Ecto neural progenitor cell (in vitro differentiated cells): ENCODE measurements at regions not wholly inside any gene's neighbourhood (a gene's known extent, or its start where the extent isn't known, plus 50 kb on each side); places are given as distances from the start of the nearest gene placed in this dataset.

ENCODE experiments used
- DNase-seq: peaks from one replicate; pipeline ENCODE4 v3.0.0-alpha.2; 2018; ENCODE audit warnings: low spot score

GRCh38 chr4:182143086-182143821 lies 99.9 kb upstream of the TENM3 start:
- peak; percentile 58 for DNase-seq

GRCh38 chr4:182143822-182144625 lies 99.2 kb upstream of the TENM3 start:
- peak; percentile 85 for DNase-seq

- peak; percentile 66 for DNase-seq
Observed at GRCh38 chr4:182144626-182145333, 98.4 kb upstream of the TENM3 start.

GRCh38 chr4:182145334-182145905 lies 97.8 kb upstream of the TENM3 start:
- no peak for DNase-seq

- no peak for DNase-seq
Observed at GRCh38 chr4:182147391-182147790, 95.8 kb upstream of the TENM3 start.

GRCh38 chr4:182150645-182151044 lies 92.6 kb upstream of the TENM3 start:
- no peak for DNase-seq

- DNase-seq = no peak
Observed at GRCh38 chr4:182155806-182156205, 87.4 kb upstream of the TENM3 start.

GRCh38 chr4:182163180-182163579 lies 80.0 kb upstream of the TENM3 start:
- no peak for DNase-seq

GRCh38 chr4:182169572-182169971 lies 73.6 kb upstream of the TENM3 start:
- no peak for DNase-seq

- DNase-seq = no peak
Observed at GRCh38 chr4:182169987-182170386, 73.2 kb upstream of the TENM3 start.

GRCh38 chr4:182170417-182170935 lies 72.7 kb upstream of the TENM3 start:
- DNase-seq = no peak

- no peak for DNase-seq
Observed at GRCh38 chr4:182174979-182175378, 68.2 kb upstream of the TENM3 start.

GRCh38 chr4:182175788-182176519 lies 67.2 kb upstream of the TENM3 start:
- no peak for DNase-seq

- no peak for DNase-seq
Observed at GRCh38 chr4:182177166-182177565, 66.0 kb upstream of the TENM3 start.

- no peak for DNase-seq
Observed at GRCh38 chr4:182179105-182179504, 64.1 kb upstream of the TENM3 start.

- DNase-seq = no peak
Observed at GRCh38 chr4:182179751-182180150, 63.5 kb upstream of the TENM3 start.

- DNase-seq = no peak
Observed at GRCh38 chr4:182185491-182185890, 57.7 kb upstream of the TENM3 start.

GRCh38 chr4:182187674-182188073 lies 55.5 kb upstream of the TENM3 start:
- DNase-seq = no peak

GRCh38 chr4:182188622-182189021 lies 54.6 kb upstream of the TENM3 start:
- DNase-seq = no peak

GRCh38 chr4:182189103-182189878 lies 53.9 kb upstream of the TENM3 start:
- no peak for DNase-seq

GRCh38 chr4:182190306-182190705 lies 52.9 kb upstream of the TENM3 start:
- DNase-seq = no peak
